Endothelial cell of umbilical vein (primary cell): ENCODE measurements at regions not wholly inside any gene's neighbourhood (a gene's known extent, or its start where the extent isn't known, plus 50 kb on each side); places are given as distances from the start of the nearest gene placed in this dataset.

ENCODE experiments used
- BruUV-seq: library from RNA; stranded (reverse); fragments of 400-500 nt; replicated peaks from 2 replicates; lab custom pipeline; 2021; lab: Mats Ljungman, UMichigan
- CTCF ChIA-PET: fragments of 300-600, 350-600 bp; sonication (Branson Sonifier 250); formaldehyde crosslinking; loops from one replicate; lab custom pipeline; 2021; ENCODE audit warnings: antibody characterized with exemption, inconsistent platforms; lab: Charles Lee
- POLR2A ChIA-PET: fragments of 300-600, 350-600 bp; sonication (Branson Sonifier 250); formaldehyde crosslinking; loops from one replicate; lab custom pipeline; 2021; ENCODE audit warnings: antibody characterized with exemption, inconsistent platforms; lab: Charles Lee
- DNase-seq: peaks from one replicate; pipeline ENCODE4 v3.0.0-alpha.2; 2011; ENCODE audit warnings: low read depth, low spot score
- FAIRE-seq: peaks from 2 replicates; lab custom pipeline; 2011; peaks lifted over from hg19 to GRCh38; lab: Jason Lieb, UNC
- H2AFZ ChIP-seq: 2 replicates; pipeline ENCODE4 v1.6.0; 2012; ENCODE audit warnings: low read depth, low read length, control low read depth, inconsistent platforms
- H3K27ac ChIP-seq: 2 replicates; pipeline ENCODE4 v1.5.1; 2011; ENCODE audit warnings: low read depth, mild to moderate bottlenecking, control low read depth, low read length, moderate library complexity; ENCODE audit not compliant: insufficient read depth
- H3K27me3 ChIP-seq, 2 experiments: 2 replicates each; pipeline versions ENCODE4 v1.6.0 to v1.6.1; 2011; ENCODE audit warnings: low read length in 2 of 2, mixed read lengths in 1 of 2; ENCODE audit not compliant: control insufficient read depth in 2 of 2, insufficient read depth in 2 of 2
- H3K36me3 ChIP-seq, 2 experiments: 2 replicates in 1 of 2; 3 replicates in 1 of 2; pipeline ENCODE4 v1.5.1; 2011; ENCODE audit warnings: low read length in 2 of 2, mild to moderate bottlenecking in 1 of 2, moderate library complexity in 1 of 2; ENCODE audit not compliant: control insufficient read depth in 2 of 2, insufficient read depth in 2 of 2; ENCODE audit errors: extremely low read depth in 1 of 2
- H3K4me1 ChIP-seq: 3 replicates; pipeline ENCODE4 v1.5.1; 2011; ENCODE audit warnings: mild to moderate bottlenecking, low read length; ENCODE audit not compliant: control insufficient read depth, insufficient read depth; ENCODE audit errors: extremely low read depth
- H3K4me2 ChIP-seq: 2 replicates; pipeline ENCODE4 v1.6.1; 2011; ENCODE audit warnings: low read length, control low read depth, mixed read lengths; ENCODE audit not compliant: insufficient read depth
- H3K4me3 ChIP-seq, 3 experiments: fragments of 200-600 bp in 1 of 3; sonication (generic), shearing (Covaris generic) in 1 of 3; replicated peaks in 1 of 3; 2 replicates each; pipeline ENCODE4 v1.5.1; 2011 to 2016; ENCODE audit warnings: control low read depth in 3 of 3, low read length in 3 of 3, mild to moderate bottlenecking in 2 of 3, inconsistent platforms in 1 of 3, low read depth in 1 of 3, moderate library complexity in 1 of 3; ENCODE audit not compliant: insufficient read depth in 1 of 3
- H3K79me2 ChIP-seq: 2 replicates; pipeline ENCODE4 v1.6.0; 2012; ENCODE audit warnings: low read length, inconsistent platforms; ENCODE audit not compliant: control insufficient read depth, insufficient read depth
- H3K9ac ChIP-seq: replicated peaks from 2 replicates; pipeline ENCODE3; 2011; ENCODE audit warnings: low read length, control low read depth; ENCODE audit not compliant: insufficient read depth; ENCODE audit errors: extremely low read depth
- H3K9me1 ChIP-seq: replicated peaks from 3 replicates; pipeline ENCODE4 v1.6.0; 2011; ENCODE audit warnings: mild to moderate bottlenecking, low read length; ENCODE audit not compliant: control insufficient read depth, insufficient read depth; ENCODE audit errors: extremely low read depth
- H3K9me3 ChIP-seq: replicated peaks from 2 replicates; pipeline ENCODE4 v1.5.1; 2012; ENCODE audit warnings: low read length, inconsistent platforms; ENCODE audit not compliant: control insufficient read depth, insufficient read depth
- H4K20me1 ChIP-seq: replicated peaks from 2 replicates; pipeline ENCODE3; 2011; ENCODE audit warnings: mild to moderate bottlenecking, low read length; ENCODE audit not compliant: control insufficient read depth, insufficient read depth; ENCODE audit errors: extremely low read depth
- CTCF ChIP-seq, 2 donors: IDR thresholded peaks; 1 replicate in 1 of 2; 2 replicates in 1 of 2; pipeline ENCODE4 v1.5.1; 2011; ENCODE audit warnings: low read length in 2 of 2, mild to moderate bottlenecking in 2 of 2, moderate library complexity in 2 of 2, control low read depth in 1 of 2, inconsistent platforms in 1 of 2, low read depth in 1 of 2; ENCODE audit not compliant: insufficient read depth in 1 of 2; ENCODE audit errors: extremely low read depth in 1 of 2
- EZH2 ChIP-seq: IDR thresholded peaks from 2 replicates; pipeline ENCODE4 v1.6.1; 2012; ENCODE audit warnings: borderline replicate concordance, low read depth, mild to moderate bottlenecking, moderate library complexity, low read length, inconsistent platforms; ENCODE audit not compliant: severe bottlenecking
- FOS ChIP-seq: IDR thresholded peaks from 2 replicates; pipeline ENCODE4 v1.6.1; 2011; ENCODE audit warnings: mild to moderate bottlenecking, low read length, moderate library complexity, borderline replicate concordance; ENCODE audit not compliant: insufficient read depth
- JUN ChIP-seq: IDR thresholded peaks from 2 replicates; pipeline ENCODE4 v1.6.1; 2011; ENCODE audit warnings: borderline replicate concordance, low read depth; ENCODE audit not compliant: insufficient read length, insufficient read depth
- MAX ChIP-seq: IDR thresholded peaks from 2 replicates; pipeline ENCODE4 v1.6.1; 2011; ENCODE audit not compliant: insufficient read depth, insufficient read length
- MYC ChIP-seq: IDR thresholded peaks from one replicate; pipeline ENCODE4 v1.6.1; 2011; ENCODE audit warnings: mild to moderate bottlenecking, low read depth, low read length
- POLR2A ChIP-seq: IDR thresholded peaks from 2 replicates; pipeline ENCODE4 v1.6.1; 2012; ENCODE audit warnings: low read depth, mild to moderate bottlenecking, control low read depth, low read length
- POLR2AphosphoS5 ChIP-seq: IDR thresholded peaks from 2 replicates; pipeline ENCODE4 v1.6.1; 2012; ENCODE audit warnings: low read depth, mild to moderate bottlenecking, control low read depth, low read length, moderate library complexity; ENCODE audit not compliant: insufficient read depth
- dilution Hi-C: fragments of 300-500 bp; cut with MboI; formaldehyde crosslinking; loops from one replicate; pipeline ENCODE4 v1.15.0; 2019; ENCODE audit warnings: low sequenced_read_pairs; ENCODE audit not compliant: extremely low pct_ligation_motif_present
- intact Hi-C: fragments of 100-400 bp; cut with micrococcal nuclease; formaldehyde crosslinking; loops from one replicate; pipeline ENCODE4 v1.10.0; 2022

GRCh38 chr18:72160510-72161445 is 383.4 kb downstream of the CBLN2 start:
- Histone ChIP-seq H3K9ac (no peak overlapping the region), H3K4me3 (no peak overlapping the region), H3K79me2 (no peaks in the 10 kb centered on the region), H3K36me3 (no peaks in the 10 kb centered on the region), H3K27me3 (no peaks in the 10 kb centered on the region), H3K4me1 (no peaks in the 10 kb centered on the region), H3K27ac (no peak overlapping the region), H2AFZ (no peak overlapping the region), H3K4me2 (no peak overlapping the region), H4K20me1 (no peaks in the 10 kb centered on the region), H3K9me1 (no peaks in the 10 kb centered on the region), H3K9me3 (no peaks in the 10 kb centered on the region)
- CTCF ChIA-PET: no interaction called here
- BruUV-seq: no TSS peak
- no peak for FAIRE-seq
- TF ChIP-seq JUN (no peak), MYC (no peak), EZH2 (no peak), POLR2A (no peak), CTCF (IDR thresholded peaks at IDR 0.05; ENCODE audit: extremely low read depth in 1 of 2, insufficient read depth in 1 of 2, low read depth in 1 of 2, low read length in 2 of 2) (no peak), MAX (no peak), FOS (no peak), POLR2AphosphoS5 (no peak)
- dilution Hi-C loops (no loop called here), intact Hi-C loops (no loop called here)
- POLR2A ChIA-PET: no interaction called here
- no peak for DNase-seq
